Right cardiac atrium (tissue), 5 donors: ENCODE measurements at regions not wholly inside any gene's neighbourhood (a gene's known extent, or its start where the extent isn't known, plus 50 kb on each side); places are given as distances from the start of the nearest gene placed in this dataset.

Experiments
- ATAC-seq, 2 donors: fragments of 200-7000 bp; cut with Tn5 transposase; one replicate each; pipeline versions ENCODE4 v1.8.0 to v1.9.1; 2020; ENCODE audit warnings: moderate library complexity in 2 of 2, mild to moderate bottlenecking in 1 of 2
- DNase-seq, 3 donors: peaks; one replicate each; pipeline ENCODE4 v3.0.0-alpha.2; 2020
- H3K27ac ChIP-seq: one replicate; pipeline ENCODE4 v1.5.1; 2013; ENCODE audit warnings: mild to moderate bottlenecking, low read length, control low read depth, moderate library complexity
- H3K27me3 ChIP-seq: one replicate; pipeline ENCODE4 v1.6.1; 2013; ENCODE audit not compliant: control insufficient read depth, insufficient read depth
- H3K4me1 ChIP-seq: one replicate; pipeline ENCODE4 v1.6.1; 2013; ENCODE audit warnings: low read length; ENCODE audit not compliant: control insufficient read depth, insufficient read depth
- H3K4me3 ChIP-seq: one replicate; pipeline ENCODE4 v1.5.1; 2013; ENCODE audit warnings: low read length, control low read depth
- H3K9me3 ChIP-seq: one replicate; pipeline ENCODE4 v1.6.1; 2013; ENCODE audit warnings: low read length; ENCODE audit not compliant: control insufficient read depth
- WGBS: extraction: QIAGEN DNeasy Blood & Tissue Kit; methylation state at CpG from one replicate; pipeline ENCODE4 v1.1.7; 2013; 5-methylcytosine and 5-hydroxymethylcytosine counted together
- intact Hi-C, 4 donors: fragments of 100-400 bp; cut with DNase I; formaldehyde crosslinking; loops; one replicate each; pipeline versions ENCODE4 v1.11.0 to v1.14.0; 2022 to 2023
- donor health status: healthy with polysubstance abuse.
- donor health status: DM: no; HTN: yes; CAD: no.
- donor health status: DM: no; HTN: no; CAD: no.
- donor health status: DM: no; HTN: yes; CAD: no; lungs with severe emphysema.
- donor health status: DM: yes; HTN: yes; CAD: no.

DNA sequence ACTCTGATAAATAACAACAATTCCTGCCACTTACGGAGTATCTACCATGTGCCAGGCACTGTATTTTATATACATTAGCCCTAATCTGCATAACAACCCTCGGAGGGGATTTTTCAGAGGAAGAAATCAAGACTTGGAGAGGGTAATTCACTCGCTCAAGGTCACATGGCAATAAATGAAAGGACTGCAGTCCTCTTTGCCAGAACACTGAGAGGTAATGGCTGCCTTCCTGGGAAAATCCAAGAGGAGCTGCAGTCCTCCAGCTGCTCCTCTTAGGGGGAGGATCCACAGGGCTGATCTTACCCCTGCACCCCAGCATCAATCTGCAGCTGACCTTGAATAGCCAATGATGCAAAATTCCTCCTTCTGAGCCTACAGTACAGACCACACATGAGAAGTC is 114.1 kb upstream of the RPL38 start:
- intact Hi-C loops = no loop called here
- H3K4me1 ChIP-seq = no peaks in the 10 kb centered on the region
- H3K27ac ChIP-seq = no peak overlapping the region
- no peak for ATAC-seq
- no peak for DNase-seq
- WGBS = 62% methylated on average over 3 of the region's 3 CpGs
- H3K4me3 ChIP-seq = no peak overlapping the region
- H3K27me3 ChIP-seq = no peaks in the 10 kb centered on the region
- peaks cover 1% of the 10 kb centered on the region for H3K9me3 ChIP-seq

DNA sequence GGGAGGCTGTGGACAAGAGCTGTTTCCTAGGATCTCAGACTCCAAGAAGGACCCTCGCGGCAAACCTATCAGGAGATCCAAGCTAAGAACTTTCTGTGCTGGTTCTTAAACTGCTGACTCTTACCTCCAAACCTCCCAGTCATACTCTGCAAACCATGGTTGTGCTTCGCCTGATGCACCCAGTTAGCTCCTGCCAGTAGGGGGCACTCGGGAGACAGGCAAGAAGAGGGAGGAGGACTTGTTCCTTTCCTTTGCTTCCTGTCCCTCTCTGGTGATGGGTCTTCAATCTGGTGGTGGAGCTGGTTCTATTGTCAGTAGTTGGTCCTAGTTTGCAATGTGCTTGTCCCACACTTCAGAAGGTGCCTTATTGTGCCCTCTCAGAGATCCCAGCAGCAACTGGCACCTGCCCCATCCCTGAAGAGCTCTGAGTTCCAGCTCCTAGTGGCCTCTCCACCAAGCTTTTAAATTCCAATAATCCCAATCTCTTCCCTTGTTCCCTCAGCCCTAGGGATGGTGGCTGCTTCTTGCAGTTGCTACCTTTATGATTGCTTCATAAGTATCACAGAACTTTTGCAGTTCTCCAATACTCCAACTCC is 113.5 kb upstream of the RPL38 start:
- WGBS = 41% methylated on average over 4 of the region's 4 CpGs
- no peaks in the 10 kb centered on the region for H3K4me1 ChIP-seq
- intact Hi-C loops = no loop called here
- DNase-seq (no peak), ATAC-seq (no peak)
- H3K27ac ChIP-seq = no peak overlapping the region
- H3K4me3 ChIP-seq = no peak overlapping the region
- H3K9me3 ChIP-seq = peaks cover 1% of the 10 kb centered on the region
- no peaks in the 10 kb centered on the region for H3K27me3 ChIP-seq

DNA sequence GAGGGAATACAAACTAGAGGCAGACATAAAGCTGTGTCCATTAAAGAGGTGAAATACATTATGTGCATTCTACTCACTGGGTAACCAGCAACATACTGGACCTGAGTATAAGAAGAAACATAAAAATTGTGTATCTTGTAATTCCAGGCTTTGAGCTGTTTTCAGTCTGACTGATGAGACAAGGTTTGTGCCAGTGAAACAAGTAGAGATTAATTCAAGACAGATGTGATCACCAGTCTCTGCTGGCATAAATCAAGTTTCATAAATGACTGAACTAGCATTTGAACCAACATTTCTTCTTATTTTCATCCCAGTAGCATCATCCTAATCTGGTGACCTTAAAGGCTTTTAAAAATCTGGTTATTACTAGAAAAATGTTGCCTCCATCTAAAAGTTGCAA is 108.8 kb upstream of the RPL38 start:
- no peaks in the 10 kb centered on the region for H3K4me1 ChIP-seq
- no peak overlapping the region for H3K4me3 ChIP-seq
- DNase-seq = no peak
- no peak for ATAC-seq
- no peaks in the 10 kb centered on the region for H3K27me3 ChIP-seq
- intact Hi-C loops = no loop called here
- no peaks in the 10 kb centered on the region for H3K9me3 ChIP-seq
- H3K27ac ChIP-seq = no peak overlapping the region

DNA sequence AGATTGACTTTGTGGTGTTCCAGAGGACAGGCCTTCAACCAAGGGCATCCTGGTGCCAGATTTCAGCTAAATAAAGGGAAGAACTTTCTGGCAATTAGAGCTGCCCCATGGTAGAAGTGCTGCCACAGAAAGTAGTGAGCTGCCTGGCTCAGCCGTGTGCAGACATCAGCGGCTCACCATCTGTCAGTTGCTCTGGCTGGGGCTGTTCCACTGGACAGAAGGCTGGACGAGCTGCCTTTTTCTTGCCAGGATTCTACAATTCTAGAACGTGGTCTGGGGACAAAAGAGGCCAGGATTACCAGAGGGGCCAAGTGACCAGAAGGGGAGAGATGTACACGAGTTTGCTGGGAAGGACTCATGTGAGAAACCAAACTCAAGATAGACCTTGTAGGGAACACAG is 107.0 kb upstream of the RPL38 start:
- Histone ChIP-seq H3K27me3 (no peaks in the 10 kb centered on the region), H3K4me3 (no peak overlapping the region), H3K27ac (no peak overlapping the region), H3K4me1 (no peaks in the 10 kb centered on the region), H3K9me3 (no peaks in the 10 kb centered on the region)
- ATAC-seq (no peak), DNase-seq (no peak)
- WGBS = 58% methylated on average over 5 of the region's 5 CpGs
- intact Hi-C loops = no loop called here

DNA sequence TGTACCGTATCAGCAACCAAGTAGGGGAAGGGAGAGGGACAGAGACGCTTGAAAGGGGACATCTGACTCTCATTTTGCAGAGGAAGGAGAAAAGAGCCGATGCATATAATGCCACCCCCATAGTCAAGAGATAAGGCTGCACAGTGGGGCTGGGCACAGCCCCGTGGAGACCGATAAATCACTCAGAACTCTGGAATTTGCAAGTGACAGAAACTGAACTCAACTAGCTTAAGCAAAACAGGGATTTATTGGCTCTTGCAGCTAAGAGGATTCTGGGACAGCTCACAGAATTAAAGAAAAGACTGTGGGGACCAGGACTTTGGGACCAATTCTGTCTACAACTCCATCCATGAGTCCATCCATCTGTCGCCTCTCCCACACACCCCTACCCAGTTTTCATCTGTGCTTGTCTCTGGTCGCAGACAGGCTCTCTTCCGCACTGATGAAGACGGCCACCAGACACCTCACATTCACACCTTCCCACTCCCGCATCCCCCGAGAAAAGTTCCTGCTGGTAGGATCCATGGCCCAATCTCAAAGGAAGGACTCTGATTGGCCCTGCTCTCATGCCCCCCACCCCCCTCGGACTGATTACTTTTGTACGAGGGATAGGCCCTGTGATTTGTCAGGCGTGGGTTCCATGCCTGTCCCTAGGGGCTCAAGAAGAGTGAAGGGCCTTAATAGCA is 105.9 kb upstream of the RPL38 start:
- intact Hi-C loops = no loop called here
- WGBS = 41% methylated on average over 14 of the region's 14 CpGs
- H3K27ac ChIP-seq = no peak overlapping the region
- H3K9me3 ChIP-seq = no peaks in the 10 kb centered on the region
- H3K4me3 ChIP-seq = no peak overlapping the region
- DNase-seq = no peak
- no peak for ATAC-seq
- H3K4me1 ChIP-seq = no peaks in the 10 kb centered on the region
- no peaks in the 10 kb centered on the region for H3K27me3 ChIP-seq

DNA sequence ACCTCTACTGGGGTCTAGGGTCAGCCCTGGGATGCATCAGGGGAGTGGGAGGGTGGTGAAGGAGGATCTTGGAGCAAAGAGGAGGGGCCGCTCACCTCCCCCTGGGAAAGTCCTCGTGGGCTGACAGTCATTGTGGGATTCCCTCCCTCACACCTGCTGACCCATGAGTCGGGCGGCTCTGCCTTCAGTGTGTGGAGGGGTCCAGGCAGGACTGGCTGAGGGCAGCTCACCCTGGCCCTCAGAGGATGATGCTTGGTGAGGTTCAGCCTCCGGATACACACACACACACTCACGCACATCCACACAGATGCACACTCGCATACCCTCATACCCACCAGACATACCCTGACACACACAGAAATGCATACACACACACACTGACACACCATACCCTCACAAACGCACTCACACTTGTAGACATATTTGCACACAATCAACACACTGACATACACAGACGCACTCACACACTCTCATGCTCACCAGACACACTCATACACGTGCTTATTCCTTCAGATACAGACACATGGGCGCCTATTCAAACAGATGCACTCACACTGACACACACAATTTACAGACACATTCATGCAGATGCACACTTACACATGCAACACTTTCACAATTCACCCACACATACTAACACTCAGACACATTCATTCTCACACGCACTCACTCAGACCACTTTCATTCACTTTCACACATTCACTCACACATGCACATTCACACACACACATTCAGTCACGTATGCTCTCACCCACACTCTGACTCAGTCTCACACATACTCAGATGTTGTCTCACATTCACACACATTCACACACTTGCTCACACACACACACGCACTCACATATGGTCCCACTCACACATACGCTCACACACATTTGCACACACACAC is 105.1 kb upstream of the RPL38 start:
- intact Hi-C loops = no loop called here
- WGBS = 81% methylated on average over 15 of the region's 15 CpGs
- Histone ChIP-seq H3K4me1 (no peaks in the 10 kb centered on the region), H3K9me3 (no peaks in the 10 kb centered on the region), H3K27ac (no peak overlapping the region), H3K4me3 (no peak overlapping the region), H3K27me3 (no peaks in the 10 kb centered on the region)
- no peak for DNase-seq
- ATAC-seq = no peak

DNA sequence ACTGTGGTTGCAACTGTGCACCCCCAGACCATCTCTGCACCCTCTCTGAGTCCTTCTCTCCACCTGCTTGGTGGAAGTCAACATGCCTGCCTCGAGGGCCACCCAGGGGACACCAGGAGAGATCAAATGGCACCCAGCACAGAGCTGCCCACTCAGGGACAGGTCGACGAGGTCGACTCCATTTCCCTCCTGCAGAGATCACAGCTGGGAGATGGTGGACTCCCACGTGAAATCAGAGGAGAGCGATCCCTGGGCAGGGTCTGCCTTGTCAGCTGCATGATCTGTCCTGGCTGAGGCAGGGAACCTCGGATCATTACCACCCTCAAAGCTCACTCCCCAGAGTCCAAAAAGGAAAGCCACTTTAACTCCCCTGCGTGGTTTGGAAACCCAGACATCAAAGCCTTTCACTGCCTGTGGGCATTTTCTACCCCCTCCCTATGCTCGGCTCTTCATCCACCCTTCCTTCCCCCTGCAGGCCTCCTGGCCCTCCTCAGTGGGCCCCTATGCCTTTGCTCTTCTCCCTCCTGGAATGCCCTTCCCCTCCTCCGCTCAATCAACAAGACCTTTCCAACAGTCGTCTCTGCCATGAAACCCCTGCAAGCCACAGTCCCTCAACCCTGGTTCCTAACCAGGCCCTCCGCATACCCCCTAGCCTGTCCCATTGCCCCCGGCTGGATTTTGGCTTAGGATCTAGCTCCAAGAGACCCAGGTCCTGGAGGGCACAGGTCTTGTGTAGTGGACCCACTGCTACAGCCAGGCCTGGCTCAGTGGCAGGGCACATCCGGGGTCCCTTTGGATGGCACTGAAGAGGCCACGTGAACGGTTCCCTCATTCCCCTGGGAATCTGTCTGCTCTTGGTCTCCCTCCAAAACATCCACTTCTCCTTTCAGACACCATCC is 103.8 kb upstream of the RPL38 start:
- Histone ChIP-seq H3K27ac (no peak overlapping the region), H3K4me1 (no peaks in the 10 kb centered on the region), H3K27me3 (no peaks in the 10 kb centered on the region), H3K4me3 (no peak overlapping the region), H3K9me3 (no peaks in the 10 kb centered on the region)
- WGBS = 53% methylated on average over 16 of the region's 16 CpGs
- DNase-seq (no peak), ATAC-seq (no peak)
- intact Hi-C loops = no loop called here

DNA sequence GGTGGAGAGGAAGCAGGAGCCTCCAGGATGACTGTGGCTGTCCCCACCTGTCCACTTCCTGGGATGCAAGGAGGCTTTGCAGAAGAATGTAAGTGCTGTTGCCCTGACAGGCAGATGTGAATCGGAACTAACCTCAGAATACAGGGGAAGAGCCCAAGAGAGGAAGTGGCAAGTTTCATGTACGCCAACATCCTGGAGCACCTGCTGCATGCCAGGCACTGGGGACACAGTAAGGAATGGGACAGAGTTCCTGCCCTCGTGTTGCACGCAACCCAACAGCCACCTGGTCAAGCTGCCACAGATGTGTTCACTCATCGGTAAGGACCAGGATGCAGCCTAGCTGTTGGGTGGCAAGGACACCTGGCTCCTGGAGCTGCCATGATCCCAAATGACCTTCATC is 98.6 kb upstream of the RPL38 start:
- H3K27me3 ChIP-seq = no peaks in the 10 kb centered on the region
- intact Hi-C loops = no loop called here

DNA sequence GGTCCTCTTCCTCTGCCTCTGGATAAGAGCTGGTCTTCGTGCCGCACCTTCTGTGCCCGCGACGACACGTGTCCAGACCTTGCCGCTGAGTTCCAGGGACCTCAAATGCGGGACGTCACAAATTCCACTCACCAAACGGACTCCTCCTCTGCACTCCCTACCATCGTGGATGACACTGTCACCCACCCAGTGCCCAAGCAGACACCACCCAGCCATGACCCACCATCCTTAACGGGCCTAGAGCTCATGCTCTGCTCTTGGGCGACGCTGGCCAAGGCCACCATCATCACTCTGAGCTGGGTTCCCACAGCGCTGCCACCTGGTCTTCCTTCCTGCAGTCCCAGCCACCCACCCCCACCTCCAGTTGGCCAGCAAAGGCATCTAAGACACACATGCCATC is 96.4 kb upstream of the RPL38 start:
- no peak overlapping the region for H3K4me3 ChIP-seq
- no peak for ATAC-seq
- H3K4me1 ChIP-seq = no peaks in the 10 kb centered on the region
- no peaks in the 10 kb centered on the region for H3K27me3 ChIP-seq
- no peaks in the 10 kb centered on the region for H3K9me3 ChIP-seq
- intact Hi-C loops = no loop called here
- WGBS = 89% methylated on average over 15 of the region's 15 CpGs
- DNase-seq = no peak
- no peak overlapping the region for H3K27ac ChIP-seq

More for the DNA sequence above, 98.6 kb upstream of the RPL38 start:
- H3K4me3 ChIP-seq = no peak overlapping the region
- no peaks in the 10 kb centered on the region for H3K9me3 ChIP-seq
- WGBS = 82% methylated on average over 5 of the region's 5 CpGs
- no peak overlapping the region for H3K27ac ChIP-seq
- ATAC-seq = no peak
- no peak for DNase-seq
- no peaks in the 10 kb centered on the region for H3K4me1 ChIP-seq

DNA sequence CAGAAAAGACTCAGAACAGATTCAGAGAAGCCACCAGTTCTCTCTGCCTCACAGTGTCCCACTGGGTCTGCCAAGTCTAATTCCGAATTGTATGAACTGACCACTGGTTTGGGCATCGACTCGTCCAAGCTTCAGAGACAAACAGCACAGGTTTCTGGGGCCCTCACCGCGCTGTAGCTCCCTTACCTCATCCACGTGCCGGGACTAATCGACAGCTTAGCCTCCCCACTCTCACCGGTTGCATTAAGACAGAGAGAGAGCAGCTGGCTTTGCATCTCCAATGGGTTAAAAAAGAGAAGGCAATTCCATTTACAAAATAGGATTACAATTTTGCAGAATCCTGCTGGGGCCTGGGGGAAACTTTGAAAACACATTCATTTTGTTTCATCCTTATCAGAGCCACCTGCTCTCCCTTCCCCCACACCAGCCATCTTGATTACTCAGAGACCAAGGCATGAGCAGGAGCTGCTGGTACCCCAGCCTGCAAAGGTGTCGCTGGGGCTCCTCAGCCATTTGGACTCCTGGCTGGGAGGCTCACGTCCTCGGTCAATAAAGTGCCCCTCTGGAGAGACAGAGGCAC is 95.3 kb upstream of the RPL38 start:
- no peak overlapping the region for H3K4me3 ChIP-seq
- ATAC-seq (no peak), DNase-seq (no peak)
- intact Hi-C loops = no loop called here
- H3K27ac ChIP-seq = no peak overlapping the region
- H3K9me3 ChIP-seq = no peaks in the 10 kb centered on the region
- H3K27me3 ChIP-seq = no peaks in the 10 kb centered on the region
- WGBS = 43% methylated on average over 12 of the region's 12 CpGs
- H3K4me1 ChIP-seq = no peaks in the 10 kb centered on the region
